ENCODE measurements at regions not wholly inside any gene's neighbourhood (a gene's known extent, or its start where the extent isn't known, plus 50 kb on each side); places are given as distances from the start of the nearest gene placed in this dataset.

- Mint-ChIP-seq H3K27me3 (ENCODE audit: low read depth) (no peaks in the 10 kb centered on the region), H3K9me3 (ENCODE audit: low read depth) (peaks cover 10% of the 10 kb centered on the region), H3K4me1 (ENCODE audit: low read depth) (peaks cover 3% of the 10 kb centered on the region), H3K27ac (ENCODE audit: unreplicated experiment) (no peak overlapping the region), H3K4me3 (ENCODE audit: unreplicated experiment) (no peak overlapping the region), H3K36me3 (ENCODE audit: low read depth) (no peaks in the 10 kb centered on the region)
- TF ChIP-seq CTCF (IDR thresholded peaks at IDR 0.05), result no peak
- no peak for DNase-seq (ENCODE audit: low spot score)
These were observed 193.1 kb upstream of the ADAMTS9 start for GRCh38 chr3:64880916-64881315.

DNA sequence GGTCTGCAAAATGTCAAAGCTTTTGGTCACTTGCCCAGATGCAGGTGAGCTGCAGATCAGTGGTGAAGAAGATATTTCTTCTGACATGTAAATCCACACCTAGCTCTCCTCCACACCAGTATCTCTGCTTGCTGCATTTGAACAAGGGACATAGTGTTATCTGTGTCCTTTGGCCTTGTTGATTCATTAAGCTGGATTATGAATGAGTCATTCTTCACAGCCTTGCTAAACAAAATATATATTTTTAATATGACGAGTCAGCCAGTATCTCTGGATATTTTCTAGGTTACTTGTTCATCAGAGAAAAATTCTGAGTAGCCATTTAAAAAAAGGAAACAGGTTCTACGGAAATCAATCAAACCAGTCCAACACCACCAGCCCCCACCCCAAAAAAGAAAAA lies 190.6 kb upstream of the ADAMTS9 start:
- DNase-seq (ENCODE audit: low spot score), result no peak
- no peaks in the 10 kb centered on the region for H3K27me3 Mint-ChIP-seq (ENCODE audit: low read depth)
- no peak overlapping the region for H3K4me3 Mint-ChIP-seq (ENCODE audit: unreplicated experiment)
- H3K4me1 Mint-ChIP-seq (ENCODE audit: low read depth), result peaks cover 3% of the 10 kb centered on the region
- peaks cover 10% of the 10 kb centered on the region for H3K9me3 Mint-ChIP-seq (ENCODE audit: low read depth)
- no peak overlapping the region for H3K27ac Mint-ChIP-seq (ENCODE audit: unreplicated experiment)
- no peak for TF ChIP-seq CTCF (IDR thresholded peaks at IDR 0.05)
- no peaks in the 10 kb centered on the region for H3K36me3 Mint-ChIP-seq (ENCODE audit: low read depth)

DNA sequence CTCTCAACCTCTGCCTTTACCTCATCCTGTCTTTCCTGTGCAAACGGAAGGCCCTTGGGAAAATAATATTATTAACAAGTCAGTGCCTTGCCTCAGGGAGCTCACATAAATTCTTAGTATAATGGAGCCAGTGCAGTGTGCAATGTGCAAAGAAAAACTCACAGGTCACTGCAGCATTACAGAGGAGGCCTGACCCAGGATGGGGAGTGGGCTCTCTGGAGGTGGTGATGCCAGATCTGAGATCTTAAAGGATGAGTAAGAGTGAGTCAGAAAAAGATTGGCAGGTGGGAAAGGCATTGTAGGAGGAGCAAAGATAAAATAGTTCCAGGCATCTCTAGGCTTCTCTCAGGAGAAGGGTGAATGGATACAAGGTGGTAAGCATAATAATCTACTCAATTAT lies 185.6 kb upstream of the ADAMTS9 start:
- Mint-ChIP-seq H3K27me3 (ENCODE audit: low read depth) (no peaks in the 10 kb centered on the region), H3K27ac (ENCODE audit: unreplicated experiment) (no peak overlapping the region), H3K36me3 (ENCODE audit: low read depth) (peaks cover 9% of the 10 kb centered on the region), H3K4me3 (ENCODE audit: unreplicated experiment) (no peak overlapping the region), H3K9me3 (ENCODE audit: low read depth) (peaks cover 12% of the 10 kb centered on the region), H3K4me1 (ENCODE audit: low read depth) (peaks cover under 1% of the 10 kb centered on the region)
- DNase-seq (ENCODE audit: low spot score), result no peak
- TF ChIP-seq CTCF (IDR thresholded peaks at IDR 0.05), result no peak

- no peak for TF ChIP-seq CTCF (IDR thresholded peaks at IDR 0.05)
- Mint-ChIP-seq H3K27ac (ENCODE audit: unreplicated experiment) (no peak overlapping the region), H3K9me3 (ENCODE audit: low read depth) (peaks cover 12% of the 10 kb centered on the region), H3K27me3 (ENCODE audit: low read depth) (no peaks in the 10 kb centered on the region), H3K4me3 (ENCODE audit: unreplicated experiment) (no peak overlapping the region), H3K4me1 (ENCODE audit: low read depth) (no peaks in the 10 kb centered on the region), H3K36me3 (ENCODE audit: low read depth) (peaks cover 9% of the 10 kb centered on the region)
- DNase-seq (ENCODE audit: low spot score), result no peak
These were observed 184.5 kb upstream of the ADAMTS9 start for GRCh38 chr3:64872345-64872744.

DNA sequence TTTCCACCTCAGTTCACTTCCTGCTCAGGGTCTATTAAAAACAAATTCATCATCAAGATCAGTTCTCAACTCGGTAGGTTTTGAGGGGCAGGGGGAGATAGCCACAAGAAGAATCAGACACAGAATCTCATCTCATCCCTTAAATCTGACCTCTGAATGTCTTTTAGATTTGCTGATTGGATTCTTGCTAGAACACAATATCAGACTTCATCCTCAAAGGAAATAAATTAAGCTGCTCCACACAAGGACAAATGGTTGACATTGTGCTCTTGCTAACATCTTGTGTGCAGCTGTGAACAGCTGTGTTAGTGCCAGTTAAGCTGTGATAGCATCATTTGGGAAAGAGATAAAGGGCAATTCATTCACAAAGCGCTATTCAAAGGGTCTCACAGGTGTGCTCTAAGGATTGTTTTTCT lies 184.0 kb upstream of the ADAMTS9 start:
- Mint-ChIP-seq H3K27ac (ENCODE audit: unreplicated experiment) (no peak overlapping the region), H3K4me1 (ENCODE audit: low read depth) (no peaks in the 10 kb centered on the region), H3K4me3 (ENCODE audit: unreplicated experiment) (no peak overlapping the region), H3K36me3 (ENCODE audit: low read depth) (peaks cover 9% of the 10 kb centered on the region), H3K27me3 (ENCODE audit: low read depth) (no peaks in the 10 kb centered on the region), H3K9me3 (ENCODE audit: low read depth) (peaks cover 12% of the 10 kb centered on the region)
- TF ChIP-seq CTCF (IDR thresholded peaks at IDR 0.05), result no peak
- no peak for DNase-seq (ENCODE audit: low spot score)
